Ecto neural progenitor cell (in vitro differentiated cells): ENCODE measurements at regions not wholly inside any gene's neighbourhood (a gene's known extent, or its start where the extent isn't known, plus 50 kb on each side); places are given as distances from the start of the nearest gene placed in this dataset.
A peak's percentile ranks its signal among the peaks of the same experiment; 100 is the strongest.
"Not testable (repeated sequence)": the region's sequence is repeated elsewhere in the genome, so short reads cannot be mapped to it uniquely, and the experiment has no call there.

Experiments
- DNase-seq: peaks from one replicate; pipeline ENCODE4 v3.0.0-alpha.2; 2018; ENCODE audit warnings: low spot score

DNA sequence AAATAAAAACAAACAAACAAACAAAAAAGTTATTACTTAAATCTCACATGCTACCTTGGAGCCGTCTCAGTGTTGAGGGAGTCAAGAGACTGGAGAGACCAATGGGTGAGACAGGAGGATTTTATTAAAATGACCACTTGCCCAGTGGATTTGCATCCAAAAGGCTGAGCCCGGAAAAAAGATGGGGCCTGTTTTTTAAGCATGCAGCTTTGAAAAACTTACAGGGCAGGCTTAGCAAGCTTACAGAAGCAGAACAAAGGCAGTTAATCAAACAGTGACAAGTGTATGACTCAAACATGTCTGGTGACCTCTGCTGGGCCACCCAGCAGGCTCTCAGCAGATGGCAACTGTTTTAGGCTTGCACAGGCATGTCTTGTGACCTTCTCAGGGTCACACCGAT lies 82.5 kb downstream of the POTEH start:
- not testable (repeated sequence) for DNase-seq

DNA sequence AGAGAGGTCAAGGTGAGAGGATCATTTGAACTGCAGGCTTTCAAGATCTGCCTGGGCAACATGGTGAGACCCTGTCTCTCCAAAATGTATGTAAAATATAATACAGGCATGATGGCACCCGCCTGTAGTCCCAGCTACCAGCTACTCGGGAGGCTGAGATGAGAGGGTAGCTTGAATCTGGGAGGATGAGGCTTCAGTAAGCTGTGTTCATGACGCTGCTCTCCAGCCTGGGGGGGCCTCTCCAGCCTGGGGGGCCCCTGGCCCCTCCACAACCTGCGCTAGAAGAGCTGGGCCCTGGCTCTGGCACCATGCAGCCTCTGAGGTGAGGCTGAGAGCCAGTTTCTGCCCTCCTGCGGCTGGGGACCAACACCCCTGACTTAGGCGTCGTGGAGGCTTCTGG lies 85.3 kb downstream of the POTEH start:
- DNase-seq: peak; percentile 8

GRCh38 chr22:15775670-15776669 lies 86.1 kb downstream of the POTEH start:
- peak; percentile 19 for DNase-seq

- DNase-seq: not testable (repeated sequence)
These were observed 86.9 kb downstream of the POTEH start for GRCh38 chr22:15776727-15777126.

DNA sequence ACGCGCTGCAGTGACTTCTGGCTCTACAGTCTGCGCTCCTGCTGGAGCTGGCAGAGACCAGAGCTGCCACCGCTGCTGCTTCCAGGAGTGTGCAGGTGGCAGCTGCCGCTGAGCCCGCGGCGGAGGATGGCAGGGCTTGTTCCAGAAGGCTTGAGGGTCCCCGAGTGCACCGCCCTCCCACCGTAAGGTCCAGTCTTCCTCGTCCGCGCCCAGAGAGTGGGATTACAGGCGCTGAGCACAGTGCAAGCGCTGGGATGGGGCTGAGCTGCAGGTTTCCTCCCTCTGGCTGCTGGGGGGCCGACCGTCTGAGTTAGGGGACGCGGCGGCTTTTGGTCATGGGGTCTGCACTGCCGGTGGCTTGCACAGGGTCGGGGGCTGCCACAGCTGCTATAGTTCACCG lies 87.3 kb downstream of the POTEH start:
- DNase-seq: not testable (repeated sequence)

DNA sequence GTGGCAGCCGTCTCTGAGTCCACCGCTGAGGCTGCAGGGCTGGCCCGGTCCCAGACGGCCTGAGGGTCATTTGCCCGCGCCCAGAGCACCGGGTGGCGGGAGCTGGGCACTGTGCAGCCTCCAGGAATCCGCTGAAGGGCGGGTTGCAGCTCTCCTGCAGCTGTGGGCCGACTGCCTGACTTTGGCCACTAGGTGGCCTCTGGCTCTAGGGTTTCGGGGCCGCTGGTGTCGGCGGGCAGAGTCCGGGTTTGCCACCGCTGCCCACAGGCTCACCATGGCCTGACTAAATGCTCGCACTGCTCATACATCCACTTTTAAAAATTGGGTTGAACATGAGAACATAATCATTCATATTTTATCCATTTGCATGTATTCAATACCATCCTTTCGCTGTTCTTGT lies 87.7 kb downstream of the POTEH start:
- DNase-seq: not testable (repeated sequence)

DNA sequence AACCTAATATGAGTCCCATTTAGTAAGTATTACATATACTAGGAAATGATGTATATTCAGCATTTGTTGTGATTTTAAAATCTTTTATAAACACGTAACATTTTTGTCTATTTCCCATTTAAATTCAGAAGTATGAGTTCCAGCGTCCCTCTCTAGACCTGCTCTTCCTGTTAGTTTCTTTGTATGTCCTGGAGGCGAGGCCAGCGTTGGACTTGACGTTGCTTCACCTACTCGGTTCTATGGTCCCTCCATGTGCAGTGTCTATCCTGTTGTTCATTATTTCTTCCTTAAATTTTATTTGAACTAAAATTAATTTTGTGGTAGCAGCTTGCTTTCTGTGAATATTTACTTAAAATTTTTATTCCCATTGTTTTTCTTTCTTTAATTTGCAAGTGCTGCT lies 88.5 kb downstream of the POTEH start:
- not testable (repeated sequence) for DNase-seq

DNA sequence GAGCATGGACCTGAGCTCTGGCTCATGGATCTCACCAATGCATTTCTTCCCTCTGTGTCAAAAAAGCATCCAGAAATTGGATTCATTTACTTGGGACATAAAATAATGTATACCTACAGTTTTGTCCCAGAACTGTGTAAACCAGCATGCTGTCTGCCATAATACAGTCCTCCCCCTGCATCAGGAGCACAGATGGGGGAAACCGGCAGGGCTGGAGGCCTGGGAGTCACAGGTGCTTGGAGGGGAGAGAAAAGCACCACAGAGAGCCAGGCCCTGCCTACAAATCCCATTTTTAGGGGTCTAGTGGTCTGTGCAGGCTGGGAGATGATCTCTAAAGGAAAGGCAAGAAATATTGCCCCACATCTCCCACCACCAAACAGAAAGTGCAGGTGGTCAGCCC lies 91.8 kb downstream of the POTEH start:
- DNase-seq: not testable (repeated sequence)

DNA sequence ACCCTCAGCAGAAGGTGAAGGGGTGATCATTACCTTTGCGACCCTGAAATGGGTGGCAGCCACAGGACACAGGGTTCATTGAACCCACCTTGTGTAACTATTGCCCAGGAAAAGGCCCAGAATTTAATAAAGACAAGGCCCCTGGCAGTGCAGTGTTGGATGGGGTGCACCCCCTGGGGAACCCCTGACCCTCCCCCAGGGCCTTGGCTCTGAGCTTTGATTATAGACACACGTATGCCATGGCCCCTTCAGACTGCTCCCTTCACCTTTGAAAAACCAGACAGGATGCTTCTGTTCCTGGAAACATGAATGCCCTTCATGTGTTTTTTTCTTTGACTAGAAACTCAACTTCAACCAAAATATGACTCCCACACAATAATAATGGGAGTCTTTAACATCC lies 93.1 kb downstream of the POTEH start:
- DNase-seq: not testable (repeated sequence)

DNA sequence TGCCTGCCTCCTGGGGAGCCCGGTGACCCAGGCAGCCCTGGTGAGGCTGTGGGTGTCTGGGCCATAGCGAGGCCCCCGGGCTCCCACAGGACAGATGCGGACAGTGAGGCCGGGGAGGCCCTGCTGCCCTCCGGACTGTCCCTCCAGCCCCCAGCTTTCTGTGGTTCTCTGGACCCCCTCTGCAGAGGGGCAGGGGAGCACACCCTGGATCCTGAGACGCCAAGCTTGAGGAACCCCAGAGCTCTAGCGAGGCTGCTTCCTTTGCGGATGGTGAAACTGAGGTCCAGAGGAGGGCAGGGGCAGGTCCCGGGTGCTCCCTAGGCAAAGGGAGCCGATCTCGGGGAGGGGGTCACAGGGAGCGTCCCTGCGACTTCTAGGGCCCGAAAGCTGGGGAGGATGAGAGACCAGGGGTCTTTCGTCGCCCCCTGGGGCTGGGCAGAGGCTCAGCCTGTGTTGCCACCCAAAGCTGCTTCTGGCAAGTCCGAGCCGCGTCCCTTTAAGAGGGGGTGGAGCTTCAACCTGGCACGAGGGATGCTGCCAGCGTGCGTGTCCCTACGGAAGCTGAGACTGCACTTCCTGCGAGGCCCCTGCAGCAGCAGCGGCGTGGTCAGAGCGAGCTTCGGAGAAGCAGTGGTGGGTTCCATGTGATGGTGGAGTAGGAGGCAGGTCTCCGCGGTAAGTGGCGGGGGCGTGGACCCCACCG lies 94.7 kb downstream of the POTEH start:
- not testable (repeated sequence) for DNase-seq

DNA sequence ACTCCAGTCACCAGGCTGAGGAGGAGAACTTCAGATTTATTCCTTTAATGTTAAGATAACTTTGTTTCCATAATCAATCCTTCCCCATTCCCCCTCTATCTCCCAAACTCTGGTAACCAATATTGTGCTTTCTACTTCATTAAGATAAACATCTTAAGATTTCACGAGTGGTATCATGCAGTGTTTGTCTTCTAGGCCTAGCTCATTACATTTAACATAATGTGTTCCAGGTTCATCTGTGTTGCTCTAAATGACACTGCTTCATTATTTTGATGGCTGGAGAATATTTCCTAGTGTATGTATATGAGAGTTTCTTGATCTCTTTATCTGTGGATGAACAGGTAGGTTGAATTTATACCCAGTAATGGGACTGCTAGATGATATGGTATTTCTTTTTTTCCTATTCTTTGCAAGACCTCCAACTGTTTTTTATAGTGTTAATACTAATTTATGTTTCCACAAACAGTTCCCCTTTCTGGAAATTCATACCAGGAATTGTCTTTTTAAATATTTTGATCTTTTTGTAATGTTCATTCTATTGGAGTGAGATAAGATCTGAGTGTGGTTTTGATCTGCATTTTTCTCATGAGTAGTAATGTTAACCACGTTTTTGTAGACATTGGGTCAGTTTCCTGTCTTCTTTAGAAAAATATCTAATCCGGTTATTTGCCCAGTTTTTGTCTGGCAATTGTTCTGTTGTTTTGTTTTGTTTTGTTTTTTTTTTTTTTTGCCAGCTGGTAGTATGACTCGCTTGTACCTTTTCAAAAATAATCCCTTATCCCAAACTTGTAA lies 97.3 kb downstream of the POTEH start:
- DNase-seq: not testable (repeated sequence)

- DNase-seq: not testable (repeated sequence)
These were observed 101.7 kb downstream of the POTEH start for GRCh38 chr22:15791557-15791956.

- not testable (repeated sequence) for DNase-seq
These were observed 110.1 kb downstream of the POTEH start for GRCh38 chr22:15799935-15800334.

- DNase-seq: not testable (repeated sequence)
These were observed 121.3 kb downstream of the POTEH start for GRCh38 chr22:15811141-15811540.

DNA sequence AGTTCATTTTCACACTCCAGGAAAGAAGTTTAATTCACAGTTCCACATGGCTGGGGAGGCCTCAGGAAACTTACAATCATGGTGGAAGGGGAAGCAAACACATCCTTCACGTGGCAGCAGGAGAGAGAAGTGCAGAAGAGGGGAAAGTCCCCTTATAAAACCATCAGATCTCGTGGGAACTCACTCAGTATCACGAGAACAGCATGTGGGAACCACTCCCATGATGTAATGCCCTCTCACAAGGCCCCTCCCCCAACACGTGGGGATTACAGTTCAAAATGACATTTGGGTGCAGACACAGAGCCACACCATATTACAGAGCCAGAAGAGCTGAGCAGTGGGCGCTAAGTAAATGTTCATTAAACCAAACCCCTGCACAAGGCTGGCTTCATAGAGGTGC lies 126.0 kb downstream of the POTEH start:
- DNase-seq: not testable (repeated sequence)

GRCh38 chr22:15816470-15816869 lies 126.6 kb downstream of the POTEH start:
- DNase-seq: not testable (repeated sequence)

DNA sequence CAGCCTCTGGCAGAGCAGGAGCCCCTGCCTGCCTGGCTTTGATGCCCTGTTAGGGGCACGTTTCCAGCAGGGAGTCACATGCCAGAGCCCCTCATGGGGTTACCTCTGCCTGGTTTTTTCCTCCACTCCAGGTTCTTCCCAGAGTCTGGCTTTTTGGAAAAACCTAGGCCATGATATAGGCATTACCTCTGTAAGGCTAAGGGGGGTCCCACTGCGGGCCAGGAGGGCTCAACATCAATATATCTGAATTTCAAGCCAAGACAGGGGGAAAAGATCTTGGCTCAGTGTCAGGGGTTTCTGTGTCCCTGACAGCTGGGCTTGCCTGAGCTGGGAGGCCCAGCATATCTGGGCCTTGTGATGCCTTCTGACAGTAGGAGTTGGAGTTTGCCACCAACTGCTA lies 127.4 kb downstream of the POTEH start:
- DNase-seq: not testable (repeated sequence)

DNA sequence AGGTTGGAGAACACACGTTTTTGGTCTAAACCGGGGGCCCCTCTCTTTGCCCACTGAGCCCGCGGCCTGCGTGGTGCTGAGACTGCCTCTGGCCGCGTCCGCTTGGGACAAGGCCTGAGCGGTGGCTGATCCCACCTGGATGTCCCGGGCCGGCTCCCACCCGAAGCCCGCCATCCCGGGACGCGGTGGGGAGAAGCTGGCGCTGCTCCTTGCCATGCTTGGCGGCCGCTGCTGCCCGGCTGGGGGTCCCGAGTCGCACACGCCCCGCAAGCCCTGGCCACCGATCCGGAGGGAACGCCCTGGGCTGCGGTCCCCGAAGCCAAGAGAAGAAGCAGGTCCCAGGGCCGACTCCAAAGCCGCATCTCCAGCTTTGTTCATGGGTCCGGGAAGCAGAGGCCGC lies 130.1 kb downstream of the POTEH start:
- not testable (repeated sequence) for DNase-seq

DNA sequence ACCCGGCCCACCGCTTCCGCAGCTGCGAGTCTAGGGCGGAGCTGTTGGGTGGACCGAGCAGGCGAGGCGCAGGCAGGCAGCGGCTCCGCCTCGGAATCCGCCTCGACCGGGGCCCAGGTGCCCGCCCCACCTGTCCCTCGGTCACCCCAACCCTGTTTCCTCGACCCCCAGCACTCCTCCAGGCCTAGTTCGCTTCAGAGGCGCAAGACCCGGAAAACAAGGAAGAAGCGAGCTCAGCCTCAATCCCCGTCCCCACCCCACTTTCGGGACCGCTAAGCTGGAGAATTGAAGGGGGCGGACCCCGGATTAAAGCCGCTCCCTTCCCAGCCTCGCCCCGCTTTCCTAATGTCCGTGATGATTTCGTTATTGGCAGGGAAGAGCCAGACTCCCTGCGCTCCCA lies 131.3 kb downstream of the POTEH start:
- not testable (repeated sequence) for DNase-seq

DNA sequence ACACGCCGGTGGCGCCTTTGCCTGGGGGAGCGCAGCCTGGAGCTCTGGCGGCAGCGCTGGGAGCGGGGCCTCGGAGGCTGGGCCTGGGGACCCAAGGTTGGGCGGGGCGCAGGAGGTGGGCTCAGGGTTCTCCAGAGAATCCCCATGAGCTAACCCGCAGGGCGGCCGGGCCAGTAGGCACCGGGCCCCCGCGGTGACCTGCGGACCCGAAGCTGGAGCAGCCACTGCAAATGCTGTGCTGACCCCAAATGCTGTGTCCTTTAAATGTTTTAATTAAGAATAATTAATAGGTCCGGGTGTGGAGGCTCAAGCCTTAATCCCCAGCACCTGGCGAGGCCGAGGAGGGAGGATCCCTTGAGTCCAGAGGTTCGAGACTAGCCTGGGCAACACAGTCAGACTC lies 132.2 kb downstream of the POTEH start:
- not testable (repeated sequence) for DNase-seq

GRCh38 chr22:15823178-15823577 lies 133.4 kb downstream of the POTEH start:
- not testable (repeated sequence) for DNase-seq

DNA sequence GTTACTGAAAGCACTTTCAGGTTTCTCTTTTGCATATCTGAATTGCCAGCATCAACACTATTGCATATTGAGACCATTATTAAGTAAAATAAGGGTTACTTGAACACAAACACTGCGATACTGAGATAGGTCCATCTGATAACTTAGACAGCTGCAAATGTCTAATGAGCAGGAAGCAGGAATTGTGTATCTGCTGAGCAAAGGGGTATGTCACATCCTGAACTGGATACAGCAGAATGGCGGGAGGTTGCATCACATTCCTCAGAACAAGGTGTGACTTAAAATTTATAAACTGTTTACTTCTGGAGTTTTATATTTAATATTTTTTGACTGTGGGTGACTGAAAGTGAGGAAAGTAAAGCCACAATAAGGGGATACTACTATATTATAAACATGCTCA lies 142.4 kb downstream of the POTEH start:
- not testable (repeated sequence) for DNase-seq
